ENCODE measurements at regions not wholly inside any gene's neighbourhood (a gene's known extent, or its start where the extent isn't known, plus 50 kb on each side); places are given as distances from the start of the nearest gene placed in this dataset.

- DNase-seq (ENCODE audit: low read depth in 1 of 2, low spot score in 1 of 2) (no peak), ATAC-seq (no peak), FAIRE-seq (no peak)
- ChIA-PET CTCF (no interaction called here), POLR2A (no interaction called here)
- H3K4me3 ChIP-seq = no peak overlapping the region
- no peaks in the 10 kb centered on the region for H3K4me1 ChIP-seq
- H3K4me2 ChIP-seq = no peak overlapping the region
- TF ChIP-seq MYC (IDR thresholded peaks at IDR 0.05; ENCODE audit: borderline replicate concordance, low read length) (no peak), HMGXB4 (CRISPR knock-in tag; IDR thresholded peaks at IDR 0.05; ENCODE audit: borderline replicate concordance) (no peak), HDAC2 (IDR thresholded peaks at IDR 0.05) (no peak), POLR2AphosphoS2 (conservative IDR thresholded peaks at IDR 0.05; ENCODE audit: low read length) (no peak), CHD4 (IDR thresholded peaks at IDR 0.05; ENCODE audit: borderline replicate concordance) (no peak), HOXA7 (CRISPR knock-in tag; IDR thresholded peaks at IDR 0.05) (no peak), NFE2L2 (conservative IDR thresholded peaks at IDR 0.05; ENCODE audit: low read length) (no peak), HEYL (CRISPR knock-in tag; IDR thresholded peaks at IDR 0.05) (no peak), ZSCAN20 (CRISPR knock-in tag; IDR thresholded peaks at IDR 0.05) (no peak), EHF (CRISPR knock-in tag; IDR thresholded peaks at IDR 0.05) (no peak)
- no peak overlapping the region for H3K27ac ChIP-seq
- H3K9me3 ChIP-seq = no peaks in the 10 kb centered on the region
- WGBS (ENCODE audit: missing lambda C conversion rate) = 16% methylated on average over 2 of the region's 2 CpGs
Measured at GRCh38 chr6:23280437-23280836, 711.1 kb downstream of the HDGFL1 start.

- DNase-seq (ENCODE audit: low read depth in 1 of 2, low spot score in 1 of 2) (no peak), ATAC-seq (no peak), FAIRE-seq (no peak)
- ChIA-PET CTCF (no interaction called here), POLR2A (no interaction called here)
- Histone ChIP-seq H3K4me3 (no peak overlapping the region), H3K9me3 (no peaks in the 10 kb centered on the region), H3K4me2 (no peak overlapping the region), H3K27ac (no peak overlapping the region), H3K4me1 (no peaks in the 10 kb centered on the region)
- 42% methylated on average over 10 of the region's 10 CpGs for WGBS (ENCODE audit: missing lambda C conversion rate)
- no peak for TF ChIP-seq REST (IDR thresholded peaks at IDR 0.05)
- no peak for TF ChIP-seq HOXA7 (CRISPR knock-in tag; IDR thresholded peaks at IDR 0.05)
- no peak for TF ChIP-seq SMC3 (IDR thresholded peaks at IDR 0.05)
- no peak for TF ChIP-seq KDM5A (IDR thresholded peaks at IDR 0.05)
- no peak for TF ChIP-seq EHMT2 (IDR thresholded peaks at IDR 0.05; ENCODE audit: low read depth)
- no peak for TF ChIP-seq SREBF2 (IDR thresholded peaks at IDR 0.05)
- no peak for TF ChIP-seq CHD2 (IDR thresholded peaks at IDR 0.05; ENCODE audit: low read length, partially characterized antibody)
- TF ChIP-seq MAX (IDR thresholded peaks at IDR 0.05) = no peak
- TF ChIP-seq ZC3H11A (IDR thresholded peaks at IDR 0.05) = no peak
- no peak for TF ChIP-seq RCOR1 (IDR thresholded peaks at IDR 0.05; ENCODE audit: low read depth, low read length)
- TF ChIP-seq POLR2A (IDR thresholded peaks at IDR 0.05; ENCODE audit: low read length) = no peak
- TF ChIP-seq ZSCAN20 (CRISPR knock-in tag; IDR thresholded peaks at IDR 0.05) = no peak
- no peak for TF ChIP-seq TP53 (CRISPR knock-in tag; IDR thresholded peaks at IDR 0.05)
- no peak for TF ChIP-seq RARB (CRISPR knock-in tag; IDR thresholded peaks at IDR 0.05)
- TF ChIP-seq MAZ (IDR thresholded peaks at IDR 0.05; ENCODE audit: borderline replicate concordance, low read depth, low read length) = no peak
- no peak for TF ChIP-seq CBX2 (IDR thresholded peaks at IDR 0.05; ENCODE audit: borderline replicate concordance, low read depth)
- no peak for TF ChIP-seq CEBPB (IDR thresholded peaks at IDR 0.05)
- TF ChIP-seq HOXB5 (CRISPR knock-in tag; IDR thresholded peaks at IDR 0.05) = no peak
Measured at GRCh38 chr6:23282252-23283021, 713.1 kb downstream of the HDGFL1 start.

All from A549 (cell line).